NCI-H345 treated with DMSO at 0.1 percent for 48 hours (cell line): ENCODE measurements at regions not wholly inside any gene's neighbourhood (a gene's known extent, or its start where the extent isn't known, plus 50 kb on each side); places are given as distances from the start of the nearest gene placed in this dataset.
A peak's percentile ranks its signal among the peaks of the same experiment; 100 is the strongest.
"Not testable (repeated sequence)": the region's sequence is repeated elsewhere in the genome, so short reads cannot be mapped to it uniquely, and the experiment has no call there.

Experiments
- DNase-seq: peaks from one replicate; lab custom pipeline; 2025; ENCODE audit not compliant: unreplicated experiment; lab: John Stamatoyannopoulos, UW

DNA sequence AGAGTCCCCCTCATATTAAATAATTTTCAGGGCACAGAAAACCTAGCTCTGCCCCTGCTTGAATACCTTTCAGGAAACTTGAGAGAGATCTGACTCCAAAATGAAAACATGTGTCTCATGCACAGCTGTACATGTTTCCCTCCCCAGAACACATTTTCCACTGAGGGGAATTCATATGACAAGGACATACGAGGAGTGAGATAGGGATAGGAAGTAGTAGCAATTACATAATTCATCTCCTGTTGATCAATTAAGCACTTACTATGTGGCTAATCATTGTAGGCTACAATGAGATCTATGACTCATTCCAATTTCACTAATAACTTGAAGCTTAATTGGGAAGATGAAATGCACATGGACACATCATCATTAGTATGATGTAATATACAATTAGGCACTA, 302.1 kb downstream of the PCDH11X start:
- not testable (repeated sequence) for DNase-seq

DNA sequence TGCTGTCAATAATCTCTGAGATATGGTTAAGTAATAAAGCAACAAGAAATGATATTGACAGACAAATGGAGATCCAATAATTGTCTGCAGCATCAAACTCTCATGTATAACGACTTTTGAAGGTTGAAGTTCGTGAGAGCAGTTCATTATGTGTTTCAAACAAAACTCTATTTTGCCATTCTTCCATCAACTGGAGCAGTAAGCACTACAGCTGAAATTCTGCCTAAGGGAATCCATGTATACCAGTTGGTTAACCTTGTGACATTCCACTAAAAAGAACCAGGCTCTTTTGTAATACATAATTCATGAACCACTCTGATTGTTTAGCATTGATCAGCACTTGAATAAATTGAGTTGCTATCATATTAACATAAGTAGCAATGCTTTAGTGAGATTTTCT, 311.6 kb downstream of the PCDH11X start:
- DNase-seq, result not testable (repeated sequence)

DNA sequence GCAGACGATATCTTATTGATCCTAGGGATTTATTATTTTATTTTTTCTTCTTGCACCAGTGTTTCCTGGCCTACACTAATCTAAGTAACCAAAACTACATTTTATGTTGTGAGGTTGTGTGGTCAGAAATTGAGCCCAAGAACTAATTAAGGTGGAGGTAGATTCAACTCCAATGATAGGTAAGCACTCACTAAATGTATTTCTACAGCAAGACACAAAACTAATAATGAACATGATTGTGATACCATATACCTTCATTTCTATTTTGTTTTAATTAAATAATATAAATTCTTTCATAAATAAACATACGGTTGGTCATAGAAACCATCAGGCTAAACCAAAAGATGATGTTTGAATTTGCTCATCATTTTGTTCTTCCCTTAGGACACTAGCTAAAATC, 319.0 kb downstream of the PCDH11X start:
- DNase-seq, result not testable (repeated sequence)

DNA sequence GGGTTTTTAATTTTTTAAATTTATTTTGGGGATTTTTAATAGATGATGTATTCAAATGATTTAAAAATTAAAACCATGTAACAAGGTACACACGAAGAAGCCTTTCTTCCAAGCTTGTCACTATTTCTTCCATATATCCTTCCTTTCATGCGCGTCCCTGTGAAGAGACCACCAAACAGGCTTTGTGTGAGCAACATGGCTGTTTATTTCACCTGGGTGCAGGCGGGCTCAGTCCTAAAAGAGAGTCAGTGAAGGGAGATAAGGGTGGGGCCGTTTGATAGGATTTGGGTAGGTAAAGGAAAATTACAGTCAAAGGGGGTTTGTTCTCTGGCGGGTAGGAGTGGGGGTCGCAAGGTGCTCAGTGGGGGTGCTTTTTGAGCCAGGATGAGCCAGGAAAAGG, 320.9 kb downstream of the PCDH11X start:
- DNase-seq, result not testable (repeated sequence)

DNA sequence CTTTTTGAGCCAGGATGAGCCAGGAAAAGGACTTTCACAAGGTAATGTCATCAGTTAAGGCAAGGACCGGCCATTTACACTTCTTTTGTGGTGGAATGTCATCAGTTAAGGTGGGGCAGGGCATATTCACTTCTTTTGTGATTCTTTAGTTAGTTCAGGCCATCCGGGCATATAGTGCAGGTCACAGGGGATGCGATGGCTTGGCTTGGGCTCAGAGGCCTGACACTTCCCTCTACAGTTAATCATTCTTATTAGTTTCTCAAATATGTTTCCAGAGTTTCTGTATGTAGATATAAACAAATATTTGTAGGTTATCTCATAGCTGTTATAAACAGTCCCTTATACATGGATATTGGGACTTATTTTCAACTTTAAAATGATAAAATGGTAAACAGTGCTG, 326.5 kb downstream of the PCDH11X start:
- not testable (repeated sequence) for DNase-seq

DNA sequence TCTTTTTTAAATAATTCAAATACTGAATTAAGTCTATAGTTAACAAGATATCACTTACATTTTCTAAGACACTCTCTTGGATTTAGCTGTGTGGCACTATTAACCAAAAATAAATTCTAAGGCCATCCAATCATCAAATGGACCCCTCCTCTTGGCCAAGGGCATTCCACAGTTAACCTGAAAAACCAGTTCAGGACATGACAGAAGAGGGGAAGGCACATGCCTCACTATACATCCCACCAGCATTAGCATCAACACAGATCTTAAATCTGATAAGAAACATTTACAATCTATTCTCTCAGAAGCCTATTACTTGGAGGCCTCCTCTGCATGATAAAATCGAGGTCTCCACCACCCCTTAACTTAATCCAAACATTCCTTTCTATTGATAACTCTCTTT, 327.5 kb downstream of the PCDH11X start:
- DNase-seq, result not testable (repeated sequence)

DNA sequence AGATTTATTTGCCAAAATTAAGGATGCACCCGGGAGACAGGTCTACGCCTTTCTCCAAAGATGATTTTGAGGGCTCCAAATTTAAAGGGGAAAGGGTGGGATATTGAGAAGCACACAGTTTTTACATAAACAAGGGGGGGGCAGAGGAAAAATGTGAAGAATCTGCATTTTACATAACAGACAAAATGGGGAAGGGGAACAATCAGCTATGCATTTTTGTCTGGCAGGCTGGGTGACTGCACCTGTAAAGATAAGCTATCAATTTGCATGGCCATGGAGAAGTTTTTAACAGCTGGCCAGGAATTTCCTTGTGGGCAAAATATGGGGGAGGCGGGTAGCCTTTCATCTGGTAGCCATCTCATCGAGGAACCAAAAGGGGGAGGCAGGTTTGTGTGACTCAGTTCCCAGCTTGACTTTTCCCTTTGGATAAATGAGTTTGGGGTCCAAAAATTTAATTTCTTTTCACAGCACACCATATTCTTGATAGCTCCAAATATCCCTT, 331.3 kb downstream of the PCDH11X start:
- not testable (repeated sequence) for DNase-seq

DNA sequence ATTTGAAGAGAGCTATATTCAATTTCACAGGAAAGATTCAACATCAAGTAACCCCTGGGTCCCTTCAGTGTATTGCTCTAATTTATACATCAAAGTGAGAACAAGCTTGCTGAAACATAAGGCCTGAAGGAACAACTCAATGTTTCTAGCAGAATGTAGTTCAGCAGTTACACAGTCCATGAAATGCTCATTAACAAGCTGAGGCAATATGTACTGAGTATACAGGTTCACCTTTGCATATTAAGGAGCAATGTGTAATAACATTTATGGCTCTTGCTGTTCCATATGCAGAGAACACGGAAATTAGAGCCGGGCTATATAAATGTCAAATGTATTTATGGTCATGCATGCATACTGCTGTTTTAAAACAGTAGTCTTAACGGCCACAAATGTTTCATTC, 338.5 kb downstream of the PCDH11X start:
- DNase-seq, result not testable (repeated sequence)

DNA sequence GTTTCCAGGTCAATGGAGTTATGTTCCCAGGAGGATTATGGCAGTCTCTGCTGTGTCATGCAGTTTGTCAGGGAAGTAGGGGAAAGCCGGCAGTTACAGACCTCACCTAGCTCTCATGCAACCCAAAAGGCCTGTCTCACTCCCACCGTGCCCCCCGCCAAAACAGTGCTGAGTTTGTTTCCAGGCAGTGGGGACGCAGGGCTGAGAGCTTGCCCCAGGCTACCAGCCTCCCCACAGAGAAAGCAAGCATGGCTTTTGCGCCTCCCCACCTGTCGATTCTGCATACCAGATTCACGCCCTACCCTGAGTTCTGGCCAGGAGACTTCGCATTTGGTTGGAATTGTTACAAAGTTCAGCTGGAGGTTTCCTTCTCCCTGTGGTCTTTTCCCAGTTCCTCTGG, 383.9 kb downstream of the PCDH11X start:
- peak; percentile 22 for DNase-seq

DNA sequence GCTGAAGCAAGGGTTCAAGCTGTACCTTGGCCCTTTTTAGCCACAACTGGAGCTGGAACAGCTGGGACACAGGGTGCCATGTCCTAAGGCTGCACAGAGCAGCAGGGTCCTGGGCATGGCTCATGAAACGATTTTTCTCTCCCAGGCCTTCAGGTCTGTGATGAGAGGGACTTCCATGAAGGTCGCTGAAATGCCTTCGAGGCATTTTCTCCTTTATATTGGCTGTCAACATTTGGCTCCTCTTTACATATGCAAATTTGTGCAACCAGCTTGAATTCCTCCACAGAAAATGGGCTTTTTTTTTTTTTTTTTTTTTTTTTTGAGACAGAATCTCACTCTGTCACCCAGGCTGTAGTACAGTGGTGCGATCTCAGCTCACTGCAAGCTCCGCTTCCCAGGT, 430.8 kb downstream of the PCDH11X start:
- no peak for DNase-seq

DNA sequence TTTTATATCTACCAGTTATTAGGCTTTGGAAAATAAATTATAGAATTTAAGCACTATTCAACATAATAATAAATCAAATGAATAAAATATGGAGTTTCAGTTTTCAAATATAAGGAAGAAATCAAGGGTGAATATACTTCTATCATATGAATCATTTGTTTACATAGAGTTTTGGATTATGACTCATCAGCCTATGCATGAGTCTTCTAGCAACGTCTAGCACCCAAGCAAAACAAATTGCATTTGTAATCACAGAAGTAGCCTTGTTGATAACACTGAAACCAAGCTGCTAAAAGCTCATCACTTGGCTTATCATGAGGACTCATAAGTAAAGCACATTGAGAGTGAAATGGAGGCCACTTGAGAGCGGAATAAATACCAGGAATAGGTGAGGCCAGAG, 434.6 kb downstream of the PCDH11X start:
- no peak for DNase-seq

DNA sequence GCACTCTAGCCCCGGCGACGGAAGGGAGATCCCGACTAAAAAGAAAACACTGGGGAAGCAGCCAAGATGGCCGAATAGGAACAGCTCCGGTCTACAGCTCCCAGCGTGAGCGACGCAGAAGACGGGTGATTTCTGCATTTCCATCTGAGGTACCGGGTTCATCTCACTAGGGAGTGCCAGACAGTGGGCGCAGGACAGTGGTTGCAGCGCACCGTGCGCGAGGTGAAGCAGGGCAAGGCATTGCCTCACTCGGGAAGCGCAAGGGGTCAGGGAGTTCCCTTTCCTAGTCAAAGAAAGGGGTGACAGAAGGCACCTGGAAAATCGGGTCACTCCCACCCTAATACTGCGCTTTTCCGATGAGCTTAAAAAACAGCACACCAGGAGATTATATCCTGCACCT, 435.8 kb downstream of the PCDH11X start:
- not testable (repeated sequence) for DNase-seq

DNA sequence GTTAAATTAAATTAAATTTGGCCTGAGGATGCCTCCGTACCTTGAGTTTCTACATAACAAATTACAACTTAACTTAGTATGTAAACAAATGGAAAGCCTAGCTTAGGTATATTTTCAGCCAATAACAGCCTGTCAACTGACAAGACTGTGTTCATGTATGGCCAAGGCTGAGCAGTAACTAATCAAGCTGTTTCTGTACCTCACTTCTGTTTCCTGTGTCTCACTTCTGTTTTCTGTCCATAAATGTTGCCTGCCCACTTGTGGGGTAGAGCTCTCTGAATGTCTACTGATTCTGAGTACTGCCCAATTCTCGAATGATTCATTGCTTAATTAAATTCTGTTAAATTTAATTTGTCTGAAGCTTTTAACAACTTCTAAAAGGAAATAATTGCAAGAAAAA, 445.2 kb downstream of the PCDH11X start:
- DNase-seq, result no peak

DNA sequence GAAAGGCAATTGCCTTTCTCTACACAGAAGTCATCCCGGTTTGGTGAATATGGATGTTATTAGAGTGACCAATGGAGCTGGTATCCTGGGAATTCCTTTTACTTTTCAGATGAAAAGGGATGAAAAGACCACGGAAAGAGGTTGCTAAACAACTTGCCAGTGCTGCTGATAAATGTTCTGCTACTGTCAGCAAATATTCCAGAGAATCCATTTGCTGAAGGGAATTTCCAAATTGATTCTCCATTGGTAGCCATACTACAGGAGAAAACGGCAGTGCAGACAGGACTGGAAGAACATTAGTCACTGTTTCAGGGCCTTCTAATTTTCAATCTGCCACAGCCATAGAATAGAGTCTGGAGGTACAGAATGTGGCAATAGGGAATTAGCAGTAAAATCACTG, 451.5 kb downstream of the PCDH11X start:
- DNase-seq, result no peak

DNA sequence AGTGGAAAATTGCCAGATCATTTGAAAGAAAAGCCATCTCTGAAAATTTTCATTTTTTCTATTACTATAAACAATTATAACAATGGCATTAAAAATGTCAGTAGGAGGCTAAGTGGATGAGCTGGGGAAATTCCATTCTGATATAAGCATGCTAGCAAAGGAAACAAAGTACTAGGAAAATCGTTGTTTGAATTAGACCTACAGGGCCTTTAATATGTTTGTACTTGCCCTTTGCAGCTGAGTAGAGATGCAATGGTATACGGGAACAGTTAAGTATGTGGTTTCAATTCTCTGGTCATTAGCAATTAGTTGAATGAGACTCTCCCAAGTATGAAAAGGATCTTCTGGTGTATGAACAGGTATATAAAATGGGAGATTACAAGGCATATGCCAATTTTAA, 452.2 kb downstream of the PCDH11X start:
- no peak for DNase-seq

DNA sequence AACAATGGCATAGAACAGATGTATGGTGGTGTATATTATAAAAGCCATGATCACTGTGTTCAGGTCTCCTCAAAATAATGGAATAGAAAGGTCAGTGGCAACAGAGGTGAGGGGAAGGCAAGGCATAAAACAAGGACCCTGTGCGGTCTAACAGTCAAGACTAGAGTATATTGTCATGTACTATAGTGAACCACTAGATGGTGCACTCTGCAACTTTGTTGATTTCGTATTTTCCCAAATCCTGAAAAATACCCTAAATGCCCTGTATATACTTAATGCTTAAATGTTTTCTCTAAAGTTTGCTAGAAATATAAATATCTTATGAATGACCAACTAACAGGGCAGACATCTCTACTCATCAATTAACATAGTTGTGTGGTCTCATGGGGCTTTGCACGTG, 453.0 kb downstream of the PCDH11X start:
- DNase-seq, result no peak

DNA sequence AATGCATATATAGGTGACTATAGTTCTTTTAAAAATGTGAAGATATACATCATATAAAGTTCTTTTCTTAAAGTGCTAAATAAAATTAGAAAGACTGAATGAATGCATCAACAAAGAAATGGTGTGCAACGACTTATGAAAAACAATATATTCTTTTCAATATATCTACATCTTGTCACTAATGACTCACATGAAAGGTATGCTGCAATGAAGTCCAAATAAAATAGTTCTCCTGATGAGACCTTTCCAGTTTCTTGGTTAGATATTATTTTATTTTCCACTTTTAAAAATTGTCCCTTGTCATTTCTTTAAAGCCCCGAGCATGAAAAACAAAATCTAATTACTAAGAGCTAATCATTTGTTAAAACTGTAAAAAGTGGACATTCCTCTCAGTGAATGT, 462.1 kb downstream of the PCDH11X start:
- DNase-seq, result no peak

DNA sequence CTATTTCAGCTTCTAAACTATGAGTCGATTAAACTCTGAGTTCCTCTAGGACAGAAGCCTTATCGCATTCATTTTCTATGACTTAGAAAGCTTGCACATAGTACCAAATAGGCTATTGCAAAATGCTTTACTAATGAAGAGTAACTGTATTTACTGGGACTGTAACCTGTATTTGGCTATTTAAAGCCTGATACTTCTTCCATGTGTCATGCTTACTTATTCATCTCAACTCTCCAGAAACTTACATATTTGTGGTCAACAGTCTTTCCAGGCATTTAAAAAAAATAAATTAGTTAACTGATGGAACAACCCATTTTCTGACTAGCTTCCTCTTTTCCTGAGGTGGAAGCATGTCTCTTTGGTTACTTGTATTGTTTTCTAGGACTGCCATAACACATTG, 467.9 kb downstream of the PCDH11X start:
- no peak for DNase-seq

DNA sequence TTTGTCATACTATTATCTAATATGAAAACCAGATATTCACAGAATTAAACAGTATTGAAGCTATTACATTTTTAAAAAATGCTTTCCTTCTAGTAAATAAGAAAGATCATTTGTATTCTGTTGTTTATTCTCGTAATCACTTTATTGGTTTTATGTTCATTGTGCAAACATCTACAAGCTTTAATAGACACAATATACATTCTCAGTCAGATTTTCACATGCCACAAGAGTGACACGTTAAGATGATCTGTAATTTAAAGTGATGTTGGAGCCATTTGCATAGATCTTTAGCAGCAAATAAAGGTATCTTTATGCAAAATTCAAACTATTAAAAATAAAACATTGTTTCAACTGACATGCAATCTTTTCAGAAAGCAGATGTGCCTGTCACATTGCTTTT, 469.9 kb downstream of the PCDH11X start:
- no peak for DNase-seq

DNA sequence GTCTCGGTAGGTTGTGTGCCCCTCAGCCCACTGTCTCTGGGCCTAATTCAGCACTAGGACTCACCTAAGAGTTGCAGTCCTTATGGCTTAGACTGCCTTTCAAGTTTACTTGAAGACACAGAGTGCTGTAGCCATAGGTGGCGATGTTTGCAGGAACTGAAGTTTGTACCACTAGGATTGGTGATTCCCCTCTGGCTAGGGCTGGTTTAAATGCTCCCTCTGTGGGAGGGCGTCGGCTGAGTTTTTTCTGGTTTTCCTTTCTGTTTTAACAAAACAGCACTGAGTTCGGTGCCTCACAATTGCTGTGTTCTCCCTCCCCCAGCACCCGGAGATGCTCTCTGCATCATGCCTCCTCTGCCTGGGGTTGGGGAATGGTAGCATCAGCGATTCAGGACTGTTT, 480.9 kb downstream of the PCDH11X start:
- DNase-seq, result no peak

DNA sequence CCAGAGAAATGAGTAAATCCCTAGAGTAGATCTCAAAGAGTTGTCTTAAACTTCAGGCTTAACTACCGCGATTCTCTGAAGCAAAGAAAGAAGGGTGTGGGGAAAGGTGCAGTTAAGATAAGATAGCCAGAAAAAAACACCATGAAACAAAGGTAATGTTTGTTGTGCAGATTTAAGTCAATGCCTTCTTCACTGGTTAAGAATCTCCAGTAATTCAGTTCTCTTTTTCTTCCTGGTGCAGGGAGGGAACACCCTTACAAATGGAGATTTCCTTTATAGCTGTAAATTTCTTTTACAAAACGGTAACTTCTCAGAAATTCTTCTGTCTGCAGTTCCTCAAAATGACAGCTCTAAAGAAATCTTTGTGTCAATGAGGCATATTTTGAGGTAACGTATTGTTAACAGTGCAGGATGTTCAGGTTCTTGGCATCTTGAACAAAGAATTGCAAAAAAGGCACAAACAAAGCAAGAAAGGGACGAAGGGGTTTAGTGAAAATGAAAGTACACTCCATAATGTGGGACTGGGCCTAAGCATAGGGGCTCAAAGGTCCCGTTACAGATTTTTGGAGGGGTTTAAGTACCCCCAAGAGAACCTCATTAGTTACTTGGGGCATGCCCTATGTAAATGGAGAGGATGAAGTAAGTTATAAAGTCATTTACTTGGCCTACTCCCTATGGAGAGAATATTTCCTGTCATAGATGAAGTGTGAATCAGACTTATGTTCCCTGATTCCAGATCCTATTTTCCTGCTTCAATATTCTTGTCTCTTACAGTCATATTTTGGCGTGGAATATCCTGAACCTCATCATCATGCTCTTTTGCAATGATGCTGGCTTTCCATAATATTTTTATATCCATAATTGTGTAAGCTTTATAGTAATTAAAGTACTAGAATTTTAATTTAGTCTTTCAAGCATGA, 492.0 kb downstream of the PCDH11X start:
- no peak for DNase-seq

DNA sequence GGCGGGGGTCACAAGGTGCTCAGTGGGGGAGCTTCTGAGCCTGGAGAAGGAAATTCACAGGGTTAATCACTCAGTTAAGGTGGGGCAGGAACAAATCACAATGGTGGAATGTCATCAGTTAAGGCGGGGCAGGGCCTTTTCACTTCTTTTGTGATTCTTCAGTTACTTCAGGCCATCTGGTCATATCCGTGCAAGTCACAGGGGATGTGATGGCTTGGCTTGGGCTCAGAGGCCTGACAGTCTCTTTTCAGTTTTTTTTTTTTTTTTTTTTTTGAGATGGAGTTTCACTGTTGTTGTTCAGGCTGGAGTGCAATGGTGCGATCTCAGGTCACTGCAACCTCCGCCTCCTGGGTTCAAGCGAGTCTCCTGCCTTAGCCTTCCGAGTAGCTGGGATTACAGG, 499.4 kb downstream of the PCDH11X start:
- DNase-seq, result not testable (repeated sequence)

DNA sequence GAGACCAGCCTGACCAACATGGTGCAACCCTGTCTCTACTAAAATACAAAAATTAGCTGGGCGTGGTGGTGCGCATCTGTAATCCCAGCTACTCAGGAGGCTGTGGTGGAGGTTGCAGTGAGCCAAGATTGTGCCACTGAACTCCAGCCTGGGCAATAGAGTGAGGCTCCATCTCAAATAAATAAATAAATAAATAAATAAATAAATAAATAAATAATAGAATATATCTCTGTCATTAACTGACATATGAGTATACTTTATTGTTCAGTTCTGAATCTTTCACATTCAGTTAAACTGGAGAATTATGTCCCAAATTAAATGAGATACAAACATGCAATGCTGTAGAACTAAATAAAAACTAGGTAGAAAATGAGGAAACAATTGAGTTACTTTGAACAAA, 501.2 kb downstream of the PCDH11X start:
- DNase-seq, result not testable (repeated sequence)
